Kidney (tissue), 13 donors: ENCODE measurements at regions not wholly inside any gene's neighbourhood (a gene's known extent, or its start where the extent isn't known, plus 50 kb on each side); places are given as distances from the start of the nearest gene placed in this dataset.

Experiments
- DNase-seq, 5 donors: peaks; one replicate each; pipeline ENCODE4 v3.0.0-alpha.2; 2013 to 2020
- FAIRE-seq: peaks from 2 replicates; lab custom pipeline; 2012; peaks lifted over from hg19 to GRCh38; lab: Jason Lieb, UNC
- H3K27ac ChIP-seq, 2 donors: one replicate each; pipeline ENCODE4 v1.7.0; 2013; ENCODE audit warnings: low read depth in 2 of 2, low read length in 2 of 2, inconsistent platforms in 1 of 2
- H3K27me3 ChIP-seq: one replicate; pipeline ENCODE4 v1.7.1; 2013; ENCODE audit warnings: low read length, inconsistent platforms; ENCODE audit not compliant: control insufficient read depth, insufficient read depth
- H3K36me3 ChIP-seq, 3 donors: one replicate each; pipeline versions ENCODE4 v1.7.0 to v1.7.1; 2013; ENCODE audit warnings: low read length in 3 of 3, control low read depth in 1 of 3, inconsistent platforms in 1 of 3; ENCODE audit not compliant: insufficient read depth in 3 of 3, control insufficient read depth in 2 of 3
- H3K4me1 ChIP-seq, 3 donors: one replicate each; pipeline versions ENCODE4 v1.7.0 to v1.7.1; 2013; ENCODE audit warnings: low read length in 3 of 3, inconsistent platforms in 1 of 3, low read depth in 1 of 3; ENCODE audit not compliant: control insufficient read depth in 2 of 3, insufficient read depth in 2 of 3
- H3K4me3 ChIP-seq, 3 donors: one replicate each; pipeline versions ENCODE4 v1.7.0 to v1.8.1; 2013; ENCODE audit warnings: low read length in 3 of 3, control low read depth in 1 of 3, inconsistent platforms in 1 of 3
- H3K9ac ChIP-seq, 3 donors: one replicate each; pipeline versions ENCODE4 v1.7.0 to v1.7.1; 2013; ENCODE audit warnings: low read length in 3 of 3, control low read depth in 1 of 3, inconsistent platforms in 1 of 3
- H3K9me3 ChIP-seq, 3 donors: one replicate each; pipeline versions ENCODE4 v1.7.0 to v1.7.1; 2013; ENCODE audit warnings: low read length in 3 of 3, control low read depth in 1 of 3, inconsistent platforms in 1 of 3; ENCODE audit not compliant: control insufficient read depth in 2 of 3, insufficient read depth in 1 of 3
- CTCF ChIP-seq: IDR thresholded peaks from 3 replicates; pipeline ENCODE4 v1.5.1; 2012; ENCODE audit warnings: mild to moderate bottlenecking, moderate library complexity, borderline replicate concordance; ENCODE audit not compliant: insufficient read depth; ENCODE audit errors: extremely low read depth
- intact Hi-C: fragments of 100-400 bp; cut with DNase I; formaldehyde crosslinking; loops from one replicate; pipeline ENCODE4 v1.11.1; 2022
- donor health status: control.
- donor health status: control.
- donor health status: control.
- donor health status: control.
- donor health status: control.
- donor health status: DM: yes; HTN: yes; CAD: no.
- donor health status: Normal renal cell carcinoma (clear cell type).

DNA sequence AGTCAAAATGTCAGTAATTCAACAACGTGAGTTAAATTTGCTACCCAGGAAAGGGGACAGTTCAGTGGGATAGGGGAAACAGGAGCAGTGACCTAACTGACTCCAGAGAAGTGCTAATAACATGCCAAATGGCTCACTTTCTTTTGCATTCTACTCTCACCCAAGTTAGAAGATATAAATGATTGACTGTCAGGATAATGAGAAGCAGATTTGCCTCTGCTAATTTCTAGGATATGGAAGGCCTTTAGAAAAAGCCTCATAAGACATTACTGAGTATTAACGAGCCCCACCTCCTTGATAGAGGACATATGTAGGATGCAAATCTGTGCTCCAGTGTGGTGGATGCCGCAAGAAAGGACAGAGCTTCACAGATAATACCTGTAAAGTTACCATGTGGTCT, 318.6 kb upstream of the NT5C1B start:
- no peaks in the 10 kb centered on the region for H3K9me3 ChIP-seq
- H3K27me3 ChIP-seq, result no peaks in the 10 kb centered on the region
- intact Hi-C loops, result no loop called here
- DNase-seq (no peak), FAIRE-seq (no peak)
- TF ChIP-seq CTCF, result no peak
- H3K27ac ChIP-seq, result no peak overlapping the region
- H3K9ac ChIP-seq, result no peak overlapping the region
- H3K4me1 ChIP-seq, result no peaks in the 10 kb centered on the region
- H3K36me3 ChIP-seq, result no peaks in the 10 kb centered on the region
- no peak overlapping the region for H3K4me3 ChIP-seq

GRCh38 chr2:18907508-18907907, 318.1 kb upstream of the NT5C1B start:
- Histone ChIP-seq H3K9me3 (no peaks in the 10 kb centered on the region), H3K4me3 (no peak overlapping the region), H3K27me3 (no peaks in the 10 kb centered on the region), H3K9ac (no peak overlapping the region), H3K27ac (no peak overlapping the region), H3K4me1 (no peaks in the 10 kb centered on the region), H3K36me3 (no peaks in the 10 kb centered on the region)
- intact Hi-C loops, result no loop called here
- no peak for TF ChIP-seq CTCF
- FAIRE-seq (no peak), DNase-seq (no peak)

- Histone ChIP-seq H3K36me3 (no peaks in the 10 kb centered on the region), H3K27ac (no peak overlapping the region), H3K9ac (no peak overlapping the region), H3K4me3 (no peak overlapping the region), H3K4me1 (no peaks in the 10 kb centered on the region), H3K27me3 (no peaks in the 10 kb centered on the region), H3K9me3 (no peaks in the 10 kb centered on the region)
- no peak for DNase-seq
- no peak for FAIRE-seq
- intact Hi-C loops, result no loop called here
- no peak for TF ChIP-seq CTCF
Observed at GRCh38 chr2:18903750-18904149, 314.4 kb upstream of the NT5C1B start.

GRCh38 chr2:18901242-18901641, 311.9 kb upstream of the NT5C1B start:
- no peak overlapping the region for H3K9ac ChIP-seq
- no peak for TF ChIP-seq CTCF
- intact Hi-C loops, result no loop called here
- no peaks in the 10 kb centered on the region for H3K36me3 ChIP-seq
- no peaks in the 10 kb centered on the region for H3K4me1 ChIP-seq
- FAIRE-seq (no peak), DNase-seq (no peak)
- no peaks in the 10 kb centered on the region for H3K27me3 ChIP-seq
- H3K4me3 ChIP-seq, result no peak overlapping the region
- no peaks in the 10 kb centered on the region for H3K9me3 ChIP-seq
- no peak overlapping the region for H3K27ac ChIP-seq
